T-cell (primary cell): ENCODE measurements at regions not wholly inside any gene's neighbourhood (a gene's known extent, or its start where the extent isn't known, plus 50 kb on each side); places are given as distances from the start of the nearest gene placed in this dataset.
"Not testable (repeated sequence)": the region's sequence is repeated elsewhere in the genome, so short reads cannot be mapped to it uniquely, and the experiment has no call there.

Experiments used
- ATAC-seq, 4 experiments: fragments of 200-7000 bp in 3 of 4; fragments of 150-1000 bp in 1 of 4; cut with Tn5 transposase; replicated peaks in 1 of 4; 1 replicate in 3 of 4; 2 replicates in 1 of 4; pipeline ENCODE4 v1.10.0; 2021; ENCODE audit warnings: moderate library complexity in 3 of 4, mild to moderate bottlenecking in 2 of 4, moderate number of reproducible peaks in 1 of 4
- CTCF ChIA-PET, 2 donors: fragments of 300-600 bp; sonication (Branson Sonifier 250); formaldehyde crosslinking; loops; one replicate each; lab custom pipeline; 2022; ENCODE audit warnings: antibody characterized with exemption in 2 of 2; lab: Charles Lee
- POLR2A ChIA-PET, 2 donors: fragments of 300-600 bp; sonication (Branson Sonifier 250); formaldehyde crosslinking; loops; one replicate each; lab custom pipeline; 2022; ENCODE audit warnings: antibody characterized with exemption in 2 of 2; lab: Charles Lee
- DNase-seq, 35 experiments: peaks; one replicate each; pipeline versions ENCODE4 v3.0.0 to v3.0.0-alpha.2; 2013 to 2023
- H3K27ac ChIP-seq: one replicate; pipeline ENCODE4 v1.5.1; 2013; ENCODE audit warnings: low read length
- H3K27me3 ChIP-seq, 2 experiments: replicated peaks in 1 of 2; 1 replicate in 1 of 2; 2 replicates in 1 of 2; pipeline versions ENCODE4 v1.6.1 to v1.7.0; 2013; ENCODE audit warnings: low read length in 1 of 2, mixed read lengths in 1 of 2; ENCODE audit not compliant: control insufficient read depth in 2 of 2, insufficient read depth in 2 of 2; ENCODE audit errors: extremely low read depth in 1 of 2
- H3K36me3 ChIP-seq, 2 donors: 1 replicate in 1 of 2; 2 replicates in 1 of 2; pipeline versions ENCODE4 v1.6.1 to v1.7.0; 2013; ENCODE audit warnings: low read length in 1 of 2; ENCODE audit not compliant: control insufficient read depth in 2 of 2, insufficient read depth in 1 of 2; ENCODE audit errors: extremely low read depth in 1 of 2
- H3K4me1 ChIP-seq, 2 experiments: 1 replicate in 1 of 2; 2 replicates in 1 of 2; pipeline versions ENCODE4 v1.6.1 to v1.7.0; 2013; ENCODE audit warnings: low read length in 2 of 2, mixed read lengths in 1 of 2; ENCODE audit not compliant: insufficient read depth in 2 of 2, control insufficient read depth in 1 of 2; ENCODE audit errors: extremely low read depth in 1 of 2
- H3K4me3 ChIP-seq, 2 donors: 1 replicate in 1 of 2; 2 replicates in 1 of 2; pipeline versions ENCODE4 v1.5.1 to v1.7.0; 2013; ENCODE audit warnings: mild to moderate bottlenecking in 2 of 2, low read length in 1 of 2, moderate library complexity in 1 of 2; ENCODE audit not compliant: control insufficient read depth in 1 of 2; ENCODE audit errors: extremely low read depth in 1 of 2
- H3K9me3 ChIP-seq: 2 replicates; pipeline ENCODE4 v1.7.0; 2013
- H3K27ac Mint-ChIP-seq, 2 donors: one replicate each; pipeline ENCODE4 v1.8.0; 2020 to 2021; ENCODE audit warnings: mild to moderate bottlenecking in 2 of 2, mixed read lengths in 2 of 2
- H3K27me3 Mint-ChIP-seq, 2 donors: one replicate each; pipeline ENCODE4 v1.8.0; 2021 to 2022; ENCODE audit warnings: mixed read lengths in 2 of 2
- H3K36me3 Mint-ChIP-seq: one replicate; pipeline ENCODE4 v1.8.0; 2021; ENCODE audit warnings: mixed read lengths
- H3K4me1 Mint-ChIP-seq, 3 donors: one replicate each; pipeline ENCODE4 v1.8.0; 2020 to 2022; ENCODE audit warnings: mixed read lengths in 3 of 3, mild to moderate bottlenecking in 1 of 3
- H3K4me3 Mint-ChIP-seq, 3 donors: one replicate each; pipeline ENCODE4 v1.8.0; 2020 to 2022; ENCODE audit warnings: mild to moderate bottlenecking in 3 of 3, mixed read lengths in 3 of 3, moderate library complexity in 3 of 3
- H3K9me3 Mint-ChIP-seq, 3 donors: one replicate each; pipeline ENCODE4 v1.8.0; 2020 to 2022; ENCODE audit warnings: mixed read lengths in 3 of 3
- WGBS: methylation state at CpG from one replicate; pipeline ENCODE4 v1.1.5; 2013; ENCODE audit warnings: missing lambda C conversion rate; ENCODE audit not compliant: insufficient coverage; 5-methylcytosine and 5-hydroxymethylcytosine counted together

DNA sequence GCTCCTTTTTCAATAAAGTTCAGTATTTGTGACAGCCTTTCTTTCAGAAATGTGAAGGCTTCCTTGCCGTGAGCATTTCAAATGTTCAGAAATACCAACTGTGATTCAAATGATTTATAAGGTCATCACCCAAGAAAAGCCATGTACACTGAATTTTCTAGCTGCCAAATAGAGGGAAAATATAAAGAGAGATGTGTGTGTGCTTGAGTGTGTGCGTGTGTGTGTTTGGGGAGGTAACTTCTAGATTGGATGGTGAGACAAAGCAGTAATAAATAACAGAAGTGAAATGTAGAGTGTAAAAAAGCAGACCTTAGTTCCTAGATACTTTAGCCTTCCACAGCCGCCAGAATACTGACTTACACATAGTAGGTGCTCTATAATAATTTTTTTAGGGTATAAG, 577.4 kb downstream of the TBL1XR1 start:
- no peaks in the 10 kb centered on the region for H3K27me3 ChIP-seq
- no peaks in the 10 kb centered on the region for H3K4me1 Mint-ChIP-seq

DNA sequence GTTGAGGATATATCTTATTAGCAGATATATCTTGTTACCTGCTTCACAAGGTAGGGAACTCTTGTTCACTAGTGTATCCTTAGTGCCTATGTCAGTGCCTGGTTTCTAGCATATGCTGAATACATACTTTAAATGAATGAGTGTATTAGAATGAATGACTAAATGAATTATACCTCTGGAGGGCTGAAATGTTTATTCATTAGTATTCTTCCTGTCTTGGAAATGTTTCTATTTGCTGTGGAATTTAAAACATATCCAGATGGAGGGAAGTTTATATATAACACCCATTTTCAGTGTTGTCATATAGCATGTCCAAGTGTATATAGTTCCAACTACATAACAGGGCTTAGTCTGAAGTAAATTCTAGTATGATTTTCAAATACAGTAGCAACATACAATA, 581.5 kb downstream of the TBL1XR1 start:
- no peak overlapping the region for H3K27ac Mint-ChIP-seq
- Histone ChIP-seq H3K4me3 (no peak overlapping the region), H3K4me1 (no peaks in the 10 kb centered on the region), H3K9me3 (no peaks in the 10 kb centered on the region), H3K27ac (no peak overlapping the region), H3K36me3 (no peaks in the 10 kb centered on the region), H3K27me3 (no peaks in the 10 kb centered on the region)
- DNase-seq, result no peak
- no peak overlapping the region for H3K4me3 Mint-ChIP-seq
- no peaks in the 10 kb centered on the region for H3K36me3 Mint-ChIP-seq
- ChIA-PET CTCF (interaction anchor here in 1 of 2 donors (0.7 kb wide), 1 partner anchor 14 kb away, joined by 3 read pairs; no protein-coding TSS in a partner anchor), POLR2A (no interaction called here)
- no peaks in the 10 kb centered on the region for H3K4me1 Mint-ChIP-seq
- H3K9me3 Mint-ChIP-seq, result peaks cover 0 to 3% (median 0%) of the 10 kb centered on the region in 3 donors
- H3K27me3 Mint-ChIP-seq, result no peaks in the 10 kb centered on the region
- ATAC-seq, result no peak

More for the DNA sequence above, 577.4 kb downstream of the TBL1XR1 start:
- ChIA-PET CTCF (no interaction called here), POLR2A (no interaction called here)
- no peak overlapping the region for H3K4me3 Mint-ChIP-seq
- no peak overlapping the region for H3K27ac ChIP-seq
- 100% methylated on average over 1 of the region's 3 CpGs for WGBS
- no peak for ATAC-seq
- no peaks in the 10 kb centered on the region for H3K36me3 ChIP-seq
- H3K4me3 ChIP-seq, result no peak overlapping the region
- DNase-seq, result no peak
- H3K27me3 Mint-ChIP-seq, result no peaks in the 10 kb centered on the region
- no peaks in the 10 kb centered on the region for H3K9me3 ChIP-seq
- H3K36me3 Mint-ChIP-seq, result no peaks in the 10 kb centered on the region
- no peaks in the 10 kb centered on the region for H3K4me1 ChIP-seq
- peaks cover 0 to 3% (median 0%) of the 10 kb centered on the region in 3 donors for H3K9me3 Mint-ChIP-seq
- no peak overlapping the region for H3K27ac Mint-ChIP-seq

GRCh38 chr3:176611703-176612102, 585.6 kb downstream of the TBL1XR1 start:
- ChIA-PET POLR2A (no interaction called here), CTCF (no interaction called here)
- WGBS, result no CpG with 5 or more reads among the region's 1 CpG
- no peaks in the 10 kb centered on the region for H3K4me1 Mint-ChIP-seq
- Histone ChIP-seq H3K27me3 (no peaks in the 10 kb centered on the region), H3K36me3 (no peaks in the 10 kb centered on the region), H3K9me3 (no peaks in the 10 kb centered on the region), H3K4me1 (no peaks in the 10 kb centered on the region), H3K27ac (no peak overlapping the region), H3K4me3 (no peak overlapping the region)
- no peaks in the 10 kb centered on the region for H3K27me3 Mint-ChIP-seq
- H3K36me3 Mint-ChIP-seq, result no peaks in the 10 kb centered on the region
- H3K9me3 Mint-ChIP-seq, result peaks cover 0 to 6% (median 3%) of the 10 kb centered on the region in 3 donors
- H3K4me3 Mint-ChIP-seq, result no peak overlapping the region
- no peak overlapping the region for H3K27ac Mint-ChIP-seq
- DNase-seq (no peak), ATAC-seq (no peak)

DNA sequence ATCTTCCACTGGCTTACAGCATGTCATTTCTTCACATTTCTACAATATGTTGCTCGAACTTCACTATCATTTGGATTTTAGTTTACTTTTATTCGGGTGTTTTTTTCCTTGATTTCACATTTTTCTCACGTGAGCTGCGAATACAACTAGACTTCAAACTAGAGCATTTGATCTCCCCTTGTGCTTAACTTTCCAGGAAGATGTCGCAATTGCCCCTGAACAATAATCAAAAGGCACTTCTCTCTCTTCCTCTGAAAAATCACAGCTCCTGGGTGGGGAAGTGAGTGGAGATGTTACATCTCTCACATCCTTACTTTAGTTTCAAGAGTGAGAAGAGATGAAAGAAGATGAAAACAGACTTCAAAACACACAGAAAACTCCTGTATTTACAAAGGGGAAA, 587.9 kb downstream of the TBL1XR1 start:
- no peak for ATAC-seq
- Histone ChIP-seq H3K4me1 (no peaks in the 10 kb centered on the region), H3K27me3 (no peaks in the 10 kb centered on the region), H3K36me3 (no peaks in the 10 kb centered on the region), H3K4me3 (no peak overlapping the region), H3K27ac (no peak overlapping the region), H3K9me3 (no peaks in the 10 kb centered on the region)
- Mint-ChIP-seq H3K27ac (no peak overlapping the region), H3K4me3 (no peak overlapping the region), H3K27me3 (no peaks in the 10 kb centered on the region), H3K4me1 (no peaks in the 10 kb centered on the region), H3K36me3 (no peaks in the 10 kb centered on the region), H3K9me3 (peaks cover 0 to 11% (median 3%) of the 10 kb centered on the region in 3 donors)
- no peak for DNase-seq
- CTCF ChIA-PET, result interaction anchor here in 1 of 2 donors (0.7 kb wide), 1 partner anchor 152 kb away, joined by 3 read pairs; no protein-coding TSS in a partner anchor
- POLR2A ChIA-PET, result no interaction called here
- 68% methylated on average over 3 of the region's 5 CpGs for WGBS

DNA sequence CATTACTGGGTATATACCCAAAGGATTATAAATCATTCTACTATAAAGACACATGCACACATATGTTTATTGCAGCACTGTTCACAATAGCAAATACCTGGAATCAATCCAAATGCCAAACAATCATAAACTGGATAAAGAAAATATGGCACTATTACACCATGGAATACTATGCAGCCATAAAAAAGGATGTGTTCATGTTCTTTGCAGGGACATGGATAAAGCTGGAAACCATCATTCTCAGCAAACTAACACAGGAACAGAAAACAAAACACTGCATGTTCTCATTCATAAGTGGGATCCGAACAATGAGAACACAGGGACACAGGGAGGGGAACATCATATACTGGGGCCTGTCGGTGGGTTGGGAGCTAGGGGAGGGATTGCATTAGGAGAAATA, 591.7 kb downstream of the TBL1XR1 start:
- H3K9me3 ChIP-seq, H3K27ac ChIP-seq, H3K36me3 ChIP-seq, H3K27me3 ChIP-seq, H3K36me3 Mint-ChIP-seq, H3K4me3 Mint-ChIP-seq, DNase-seq, H3K4me3 ChIP-seq, ATAC-seq, H3K27me3 Mint-ChIP-seq, H3K4me1 Mint-ChIP-seq, H3K27ac Mint-ChIP-seq, CTCF ChIA-PET, H3K4me1 ChIP-seq: not testable (repeated sequence)
- POLR2A ChIA-PET, result interaction anchor here in 1 of 2 donors (0.6 kb wide), 1 partner anchor 21 kb away, joined by 3 read pairs; no protein-coding TSS in a partner anchor
- WGBS, result no CpG with 5 or more reads among the region's 2 CpGs
- peaks cover 0 to 15% (median 3%) of the 10 kb centered on the region in 3 donors for H3K9me3 Mint-ChIP-seq

DNA sequence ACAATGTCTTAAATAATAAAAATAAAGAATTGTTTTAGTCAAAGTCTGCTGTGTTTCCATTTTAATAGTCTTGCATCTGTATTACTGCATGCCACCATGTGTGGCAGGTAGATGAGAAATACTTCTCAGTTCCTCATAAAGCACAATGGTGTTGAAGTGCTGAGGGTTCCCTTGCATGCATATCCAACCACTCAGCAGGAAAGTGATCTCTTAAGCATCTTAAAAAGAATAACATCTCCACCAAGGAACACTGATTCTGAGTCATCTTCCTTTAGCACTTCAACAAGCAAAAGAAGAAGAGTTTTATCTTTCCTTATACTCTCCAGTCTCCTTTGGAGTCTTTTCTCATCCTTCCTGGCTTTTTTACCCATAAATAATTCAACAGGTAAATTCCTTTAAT, 602.0 kb downstream of the TBL1XR1 start:
- H3K4me1 Mint-ChIP-seq, result no peaks in the 10 kb centered on the region
- Histone ChIP-seq H3K27me3 (no peaks in the 10 kb centered on the region), H3K9me3 (no peaks in the 10 kb centered on the region), H3K4me1 (no peaks in the 10 kb centered on the region), H3K27ac (no peak overlapping the region), H3K36me3 (no peaks in the 10 kb centered on the region), H3K4me3 (no peak overlapping the region)
- POLR2A ChIA-PET, result no interaction called here
- CTCF ChIA-PET, result no interaction called here
- H3K4me3 Mint-ChIP-seq, result no peak overlapping the region
- no peaks in the 10 kb centered on the region for H3K27me3 Mint-ChIP-seq
- ATAC-seq (no peak), DNase-seq (no peak)
- no peaks in the 10 kb centered on the region for H3K36me3 Mint-ChIP-seq
- H3K9me3 Mint-ChIP-seq, result peaks cover 0 to 2% (median 0%) of the 10 kb centered on the region in 3 donors
- H3K27ac Mint-ChIP-seq, result no peak overlapping the region

GRCh38 chr3:176590722-176591121, 606.6 kb downstream of the TBL1XR1 start:
- WGBS, result 33% methylated on average over 1 of the region's 1 CpG
- H3K27ac Mint-ChIP-seq, result no peak overlapping the region
- CTCF ChIA-PET, result no interaction called here
- H3K27me3 Mint-ChIP-seq, result no peaks in the 10 kb centered on the region
- no peaks in the 10 kb centered on the region for H3K36me3 ChIP-seq
- H3K4me1 Mint-ChIP-seq, result no peaks in the 10 kb centered on the region
- ATAC-seq (no peak), DNase-seq (no peak)
- no peak overlapping the region for H3K4me3 Mint-ChIP-seq
- no peak overlapping the region for H3K4me3 ChIP-seq
- no peaks in the 10 kb centered on the region for H3K27me3 ChIP-seq
- H3K4me1 ChIP-seq, result no peaks in the 10 kb centered on the region
- no peaks in the 10 kb centered on the region for H3K36me3 Mint-ChIP-seq
- H3K9me3 ChIP-seq, result no peaks in the 10 kb centered on the region
- H3K27ac ChIP-seq, result no peak overlapping the region
- POLR2A ChIA-PET, result no interaction called here
- peaks cover 0 to 2% (median 0%) of the 10 kb centered on the region in 3 donors for H3K9me3 Mint-ChIP-seq
